GM12872 (cell line): ENCODE measurements at regions not wholly inside any gene's neighbourhood (a gene's known extent, or its start where the extent isn't known, plus 50 kb on each side); places are given as distances from the start of the nearest gene placed in this dataset.

Experiments used
- TF ChIP-seq, protein P1 (sequence below): IDR thresholded peaks from 3 replicates; pipeline ENCODE4 v1.5.1; 2011; ENCODE audit warnings: low read depth, mild to moderate bottlenecking, low read length, moderate library complexity; ENCODE audit not compliant: insufficient read depth

DNA sequence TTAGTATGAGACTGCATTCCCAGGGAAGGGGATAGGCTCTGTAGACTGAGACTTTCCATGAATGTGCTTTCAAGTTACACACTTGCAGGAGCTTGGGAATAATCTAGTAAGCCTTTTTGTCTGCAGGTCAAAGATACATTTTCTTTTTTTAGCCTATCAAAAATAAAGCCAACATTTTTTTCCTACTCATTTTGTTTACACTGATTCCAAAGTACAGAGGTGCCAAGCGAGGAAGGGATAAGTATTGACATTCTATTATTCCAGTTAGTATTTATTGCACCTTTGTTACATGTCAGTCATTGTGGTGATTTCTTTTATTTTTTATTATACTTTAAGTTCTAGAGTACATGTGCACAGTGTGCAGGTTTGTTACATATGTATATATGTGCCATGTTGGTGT lies 413.0 kb upstream of the CHORDC1 start:
- TF ChIP-seq, protein P1, sequence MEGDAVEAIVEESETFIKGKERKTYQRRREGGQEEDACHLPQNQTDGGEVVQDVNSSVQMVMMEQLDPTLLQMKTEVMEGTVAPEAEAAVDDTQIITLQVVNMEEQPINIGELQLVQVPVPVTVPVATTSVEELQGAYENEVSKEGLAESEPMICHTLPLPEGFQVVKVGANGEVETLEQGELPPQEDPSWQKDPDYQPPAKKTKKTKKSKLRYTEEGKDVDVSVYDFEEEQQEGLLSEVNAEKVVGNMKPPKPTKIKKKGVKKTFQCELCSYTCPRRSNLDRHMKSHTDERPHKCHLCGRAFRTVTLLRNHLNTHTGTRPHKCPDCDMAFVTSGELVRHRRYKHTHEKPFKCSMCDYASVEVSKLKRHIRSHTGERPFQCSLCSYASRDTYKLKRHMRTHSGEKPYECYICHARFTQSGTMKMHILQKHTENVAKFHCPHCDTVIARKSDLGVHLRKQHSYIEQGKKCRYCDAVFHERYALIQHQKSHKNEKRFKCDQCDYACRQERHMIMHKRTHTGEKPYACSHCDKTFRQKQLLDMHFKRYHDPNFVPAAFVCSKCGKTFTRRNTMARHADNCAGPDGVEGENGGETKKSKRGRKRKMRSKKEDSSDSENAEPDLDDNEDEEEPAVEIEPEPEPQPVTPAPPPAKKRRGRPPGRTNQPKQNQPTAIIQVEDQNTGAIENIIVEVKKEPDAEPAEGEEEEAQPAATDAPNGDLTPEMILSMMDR, result no peak

DNA sequence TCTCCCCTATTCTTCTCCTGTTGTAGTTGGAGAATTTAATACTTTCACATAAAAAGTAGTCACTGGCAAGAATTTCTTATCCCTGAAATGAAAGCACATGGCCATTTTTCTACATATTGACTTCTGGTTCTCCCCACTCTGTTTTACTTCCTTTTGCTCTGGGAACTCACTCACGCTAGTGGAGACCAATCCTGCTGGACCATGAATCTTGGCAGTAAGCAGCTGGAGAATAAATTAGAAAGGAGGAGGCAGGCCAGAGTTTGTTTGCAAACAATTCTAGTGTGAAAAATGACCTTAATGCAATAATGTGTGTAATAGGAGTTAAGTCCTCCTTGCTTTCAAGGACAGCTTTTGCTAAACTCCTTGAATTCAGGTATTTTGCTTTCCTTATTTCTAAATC lies 412.3 kb upstream of the CHORDC1 start:
- TF ChIP-seq, protein P1, result no peak

DNA sequence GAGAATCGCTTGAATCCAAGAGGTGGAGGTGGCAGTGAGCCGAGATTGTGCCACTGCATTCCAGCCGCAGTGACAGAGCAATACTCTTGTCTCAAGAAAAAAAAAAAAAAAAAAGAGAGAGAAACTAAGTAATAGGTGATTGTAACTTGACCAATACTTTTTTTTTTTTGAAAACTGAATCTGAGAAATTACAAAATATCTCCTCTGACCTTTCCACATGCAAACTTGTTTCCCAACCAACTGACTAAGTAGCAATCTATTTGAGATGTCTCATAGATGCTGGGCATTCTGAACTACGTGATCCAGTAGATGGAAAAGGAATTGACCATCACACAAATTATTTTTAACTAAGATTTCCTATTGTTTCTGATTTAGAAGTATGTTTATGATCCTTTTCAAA lies 407.3 kb upstream of the CHORDC1 start:
- TF ChIP-seq, protein P1, result no peak

DNA sequence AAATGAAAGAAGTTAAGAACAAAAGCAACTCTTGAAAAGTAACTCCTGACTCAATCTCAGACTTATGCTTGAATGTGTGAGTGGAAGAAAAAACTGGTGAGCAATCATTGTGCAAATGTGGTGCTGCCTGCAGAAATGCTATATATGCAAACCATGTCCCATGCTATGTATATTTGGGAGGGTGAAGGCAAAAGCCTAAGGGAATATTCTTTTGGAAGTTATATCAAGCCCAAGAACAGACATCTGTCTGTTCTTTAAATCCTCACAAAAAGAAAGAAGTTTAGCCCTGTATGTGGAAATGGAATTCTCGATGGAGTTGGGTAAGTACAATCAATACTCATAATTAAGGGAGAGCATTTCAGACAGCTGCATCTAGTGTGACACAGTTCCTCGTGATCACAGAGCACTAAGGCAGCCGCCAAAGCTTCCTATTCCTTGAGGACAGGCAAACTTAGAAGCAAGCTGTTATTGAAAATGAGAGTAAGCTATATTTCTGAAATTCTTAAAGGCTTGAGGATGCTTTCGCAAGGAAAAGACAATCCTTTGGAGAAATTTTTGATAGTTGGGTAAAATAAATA lies 406.5 kb upstream of the CHORDC1 start:
- TF ChIP-seq, protein P1, result no peak

DNA sequence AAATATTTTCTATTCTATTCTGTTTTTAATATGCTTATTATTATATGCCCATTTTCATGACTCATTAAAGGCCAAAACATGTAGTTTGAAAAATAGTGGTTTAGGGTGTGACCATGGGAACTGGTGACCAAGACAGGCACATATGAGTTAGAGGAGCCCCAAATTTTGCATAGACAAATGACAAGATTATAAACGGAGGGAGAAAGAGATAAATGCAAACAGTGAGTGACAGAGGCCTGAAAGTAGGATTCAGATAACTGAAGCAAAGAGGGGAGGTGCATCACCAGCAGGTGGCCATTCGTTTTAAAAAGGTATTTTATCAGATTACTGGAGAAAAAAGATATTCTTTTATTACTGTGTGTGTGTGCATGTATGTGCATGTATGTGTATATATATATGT lies 391.5 kb upstream of the CHORDC1 start:
- TF ChIP-seq, protein P1, result no peak

DNA sequence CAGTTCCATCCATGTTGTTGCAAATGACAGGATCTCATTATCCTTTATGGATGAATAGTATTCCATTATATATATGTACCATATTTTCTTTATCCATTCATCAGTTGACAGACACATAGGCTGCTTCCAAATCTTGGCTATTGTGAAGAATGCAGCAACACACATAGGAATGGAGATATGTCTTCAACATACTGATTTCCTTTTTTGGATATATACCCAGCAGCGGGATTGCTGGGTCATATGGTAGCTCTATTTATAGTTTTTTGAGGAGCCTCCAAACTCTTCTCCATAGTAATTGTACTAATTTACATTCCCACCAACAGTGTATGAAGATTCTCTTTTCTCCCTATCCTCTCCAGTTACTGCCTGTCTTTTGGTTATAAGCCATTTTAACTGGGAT lies 383.9 kb upstream of the CHORDC1 start:
- TF ChIP-seq, protein P1, result no peak

DNA sequence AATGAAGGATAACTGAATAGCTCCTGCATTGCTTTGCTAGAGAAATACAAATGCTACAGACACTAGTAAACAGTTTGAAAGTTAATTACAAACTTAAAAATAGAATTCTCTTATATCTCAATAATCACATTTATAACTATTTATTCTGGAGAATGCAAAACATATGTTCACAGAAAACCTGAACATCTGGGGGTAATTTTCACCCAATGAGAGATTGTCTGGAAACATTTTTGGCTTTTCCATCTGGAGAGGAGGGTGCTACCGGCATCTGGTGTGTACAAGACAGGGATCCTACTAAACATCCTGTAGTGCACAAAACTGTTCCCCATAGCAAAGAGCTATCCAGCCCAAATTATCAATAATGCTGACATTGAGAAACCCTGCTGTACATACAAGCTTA lies 378.4 kb upstream of the CHORDC1 start:
- TF ChIP-seq, protein P1, result no peak
